ENCODE measurements at regions not wholly inside any gene's neighbourhood (a gene's known extent, or its start where the extent isn't known, plus 50 kb on each side); places are given as distances from the start of the nearest gene placed in this dataset.

DNA sequence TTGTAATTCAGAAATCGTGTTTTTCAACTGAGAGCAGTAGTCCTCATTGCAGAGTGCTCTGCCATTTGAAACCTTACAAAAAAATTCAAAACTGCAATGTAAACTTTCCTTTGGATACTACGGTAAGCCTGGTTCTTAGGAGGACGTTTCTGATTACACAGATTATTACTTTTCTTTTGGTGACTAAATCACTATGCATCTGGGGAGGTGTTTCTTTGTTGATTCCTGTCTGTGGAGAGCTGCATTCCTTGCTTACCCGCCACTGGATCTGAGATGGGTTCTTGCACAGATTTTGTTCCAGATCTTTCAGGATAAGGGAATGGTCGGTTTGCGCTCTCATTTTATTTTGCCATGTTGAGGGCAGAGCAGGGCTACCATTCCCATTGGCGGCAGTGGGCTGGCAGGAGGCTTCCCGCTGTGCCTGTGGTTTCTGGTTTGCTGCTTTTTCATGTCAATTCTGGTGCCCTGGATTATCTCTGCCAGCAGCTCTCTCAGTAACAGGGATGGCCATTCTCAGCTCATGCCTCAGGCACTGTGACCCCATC is 485.1 kb downstream of the GLRX3 start:
- H3K4me1 ChIP-seq = no peaks in the 10 kb centered on the region
- no peak overlapping the region for H3K4me3 ChIP-seq
- no peak for DNase-seq (ENCODE audit: low spot score in 2 of 2)
- H3K9me3 ChIP-seq = peaks cover 0 to 12% (median 0%) of the 10 kb centered on the region in 4 donors
- no peak overlapping the region for H3K27ac ChIP-seq
- H3K36me3 ChIP-seq = no peaks in the 10 kb centered on the region
- TF ChIP-seq EP300 (IDR thresholded peaks at IDR 0.05) = no peak
- no peak for TF ChIP-seq POLR2A (IDR thresholded peaks at IDR 0.05)
- TF ChIP-seq, protein P1, sequence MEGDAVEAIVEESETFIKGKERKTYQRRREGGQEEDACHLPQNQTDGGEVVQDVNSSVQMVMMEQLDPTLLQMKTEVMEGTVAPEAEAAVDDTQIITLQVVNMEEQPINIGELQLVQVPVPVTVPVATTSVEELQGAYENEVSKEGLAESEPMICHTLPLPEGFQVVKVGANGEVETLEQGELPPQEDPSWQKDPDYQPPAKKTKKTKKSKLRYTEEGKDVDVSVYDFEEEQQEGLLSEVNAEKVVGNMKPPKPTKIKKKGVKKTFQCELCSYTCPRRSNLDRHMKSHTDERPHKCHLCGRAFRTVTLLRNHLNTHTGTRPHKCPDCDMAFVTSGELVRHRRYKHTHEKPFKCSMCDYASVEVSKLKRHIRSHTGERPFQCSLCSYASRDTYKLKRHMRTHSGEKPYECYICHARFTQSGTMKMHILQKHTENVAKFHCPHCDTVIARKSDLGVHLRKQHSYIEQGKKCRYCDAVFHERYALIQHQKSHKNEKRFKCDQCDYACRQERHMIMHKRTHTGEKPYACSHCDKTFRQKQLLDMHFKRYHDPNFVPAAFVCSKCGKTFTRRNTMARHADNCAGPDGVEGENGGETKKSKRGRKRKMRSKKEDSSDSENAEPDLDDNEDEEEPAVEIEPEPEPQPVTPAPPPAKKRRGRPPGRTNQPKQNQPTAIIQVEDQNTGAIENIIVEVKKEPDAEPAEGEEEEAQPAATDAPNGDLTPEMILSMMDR (IDR thresholded peaks at IDR 0.05) = no peak
- WGBS, 2 donors = 60% methylated on average over 8 of the region's 8 CpGs
- no peaks in the 10 kb centered on the region for H3K27me3 ChIP-seq

GRCh38 chr10:130623680-130624267 is 487.6 kb downstream of the GLRX3 start:
- no peaks in the 10 kb centered on the region for H3K4me1 ChIP-seq
- H3K27me3 ChIP-seq = no peaks in the 10 kb centered on the region
- WGBS, 2 donors = 36% methylated on average over 4 of the region's 4 CpGs
- no peak overlapping the region for H3K27ac ChIP-seq
- DNase-seq (ENCODE audit: low spot score in 2 of 2) = no peak
- H3K36me3 ChIP-seq = no peaks in the 10 kb centered on the region
- H3K9me3 ChIP-seq = peaks cover 0 to 16% (median 0%) of the 10 kb centered on the region in 4 donors
- TF ChIP-seq, protein P1 (IDR thresholded peaks at IDR 0.05) = no peak
- TF ChIP-seq POLR2A (IDR thresholded peaks at IDR 0.05) (no peak), EP300 (IDR thresholded peaks at IDR 0.05) (no peak)
- H3K4me3 ChIP-seq = no peak overlapping the region

DNA sequence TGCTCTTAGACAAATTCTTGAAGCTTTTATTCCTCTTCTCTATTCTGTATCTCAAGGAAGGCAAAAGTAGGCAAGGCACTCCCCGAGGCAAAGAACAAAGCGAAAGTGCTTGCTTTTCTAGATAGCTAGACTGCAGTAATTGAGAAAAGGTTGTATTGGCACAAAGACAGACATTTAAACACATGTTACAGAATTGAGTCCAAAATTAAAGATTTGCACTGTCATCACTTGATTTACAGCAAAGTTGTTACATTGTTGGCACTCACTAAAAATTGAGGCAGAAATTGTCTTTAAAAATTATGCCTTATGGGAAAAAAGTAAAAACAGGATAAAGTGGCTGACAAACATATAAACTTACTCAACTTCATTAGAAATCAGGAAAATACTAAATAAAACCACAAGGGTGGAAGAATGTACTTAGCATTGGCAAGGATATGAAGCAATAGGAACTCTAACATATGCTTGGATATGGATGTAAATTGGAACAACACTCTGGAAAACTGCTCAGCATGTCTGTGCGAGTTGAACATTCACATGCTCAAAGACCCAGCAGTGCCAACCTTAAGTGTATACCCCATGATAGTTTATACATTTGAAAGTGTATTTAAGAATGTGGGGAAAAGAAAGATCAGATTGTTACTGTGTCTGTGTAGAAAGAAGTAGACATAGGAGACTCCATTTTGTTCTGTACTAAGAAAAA is 491.3 kb downstream of the GLRX3 start:
- H3K36me3 ChIP-seq = no peaks in the 10 kb centered on the region
- peaks cover 0 to 16% (median 0%) of the 10 kb centered on the region in 4 donors for H3K9me3 ChIP-seq
- no peak overlapping the region for H3K27ac ChIP-seq
- no peak overlapping the region for H3K4me3 ChIP-seq
- no peaks in the 10 kb centered on the region for H3K27me3 ChIP-seq
- no peak for DNase-seq (ENCODE audit: low spot score in 2 of 2)
- H3K4me1 ChIP-seq = no peaks in the 10 kb centered on the region
- TF ChIP-seq, protein P1 (IDR thresholded peaks at IDR 0.05) = no peak
- TF ChIP-seq POLR2A (IDR thresholded peaks at IDR 0.05) (no peak), EP300 (IDR thresholded peaks at IDR 0.05) (no peak)
- WGBS, 2 donors = 59 to 67% methylated on average over 3 of the region's 3 CpGs

DNA sequence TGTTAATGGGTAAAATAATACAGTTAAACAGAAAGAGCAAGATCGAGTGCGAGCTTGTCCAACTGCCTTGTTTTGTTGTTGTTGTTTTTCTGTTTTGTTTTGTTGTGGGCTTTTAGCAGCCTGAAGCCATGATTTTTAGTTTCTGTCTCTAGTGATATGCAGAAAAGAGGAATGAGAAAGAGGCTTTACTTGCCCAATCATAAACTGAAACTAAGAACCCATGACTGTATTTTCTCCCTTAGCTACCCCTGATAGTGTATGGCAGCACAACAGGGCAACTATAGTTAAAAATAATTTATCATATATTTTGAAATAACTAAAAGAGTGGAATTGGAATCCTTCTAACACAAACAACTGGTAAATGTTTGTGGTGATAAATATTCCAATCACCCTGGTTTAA is 493.9 kb downstream of the GLRX3 start:
- WGBS, 2 donors = 90 to 95% methylated on average over 2 of the region's 2 CpGs
- DNase-seq (ENCODE audit: low spot score in 2 of 2) = no peak
- Histone ChIP-seq H3K4me3 (no peak overlapping the region), H3K27me3 (no peaks in the 10 kb centered on the region), H3K4me1 (no peaks in the 10 kb centered on the region), H3K27ac (no peak overlapping the region), H3K9me3 (peaks cover 0 to 15% (median 0%) of the 10 kb centered on the region in 4 donors), H3K36me3 (no peaks in the 10 kb centered on the region)
- TF ChIP-seq, protein P1 (IDR thresholded peaks at IDR 0.05) = no peak
- TF ChIP-seq EP300 (IDR thresholded peaks at IDR 0.05) (no peak), POLR2A (IDR thresholded peaks at IDR 0.05) (no peak)
